Superior temporal gyrus (tissue), 1 donor: ENCODE measurements at regions not wholly inside any gene's neighbourhood (a gene's known extent, or its start where the extent isn't known, plus 50 kb on each side); places are given as distances from the start of the nearest gene placed in this dataset.
A peak's percentile ranks its signal among the peaks of the same experiment; 100 is the strongest.
"Not testable (repeated sequence)": the region's sequence is repeated elsewhere in the genome, so short reads cannot be mapped to it uniquely, and the experiment has no call there.

Experiments
- DNase-seq: peaks from one replicate; pipeline ENCODE4 v3.0.0-alpha.2; 2016; ENCODE audit errors: extremely low spot score

- DNase-seq, result no peak
These were observed 80.8 kb downstream of the C21orf91 start for GRCh38 chr21:17738176-17738953.

DNA sequence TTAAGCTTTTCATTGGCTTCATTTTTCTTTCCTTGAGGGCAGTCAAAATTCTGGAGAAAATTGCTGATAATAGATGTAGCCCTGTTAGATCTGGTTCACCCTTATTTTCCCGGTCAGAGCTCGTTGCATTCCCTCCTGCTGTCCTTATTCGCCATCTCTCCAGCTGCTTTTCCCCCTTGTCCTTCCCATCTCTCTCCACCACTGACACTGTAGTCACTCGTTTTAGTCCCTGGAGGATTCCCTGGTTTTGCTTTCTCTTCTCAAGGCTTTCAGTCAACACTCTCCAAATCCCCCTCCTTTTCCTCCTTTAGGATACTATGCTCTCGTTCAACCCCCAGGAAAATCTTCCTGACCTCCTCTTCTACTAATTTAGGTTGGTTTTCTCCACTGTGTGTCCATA, 83.1 kb downstream of the C21orf91 start:
- DNase-seq, result no peak

DNA sequence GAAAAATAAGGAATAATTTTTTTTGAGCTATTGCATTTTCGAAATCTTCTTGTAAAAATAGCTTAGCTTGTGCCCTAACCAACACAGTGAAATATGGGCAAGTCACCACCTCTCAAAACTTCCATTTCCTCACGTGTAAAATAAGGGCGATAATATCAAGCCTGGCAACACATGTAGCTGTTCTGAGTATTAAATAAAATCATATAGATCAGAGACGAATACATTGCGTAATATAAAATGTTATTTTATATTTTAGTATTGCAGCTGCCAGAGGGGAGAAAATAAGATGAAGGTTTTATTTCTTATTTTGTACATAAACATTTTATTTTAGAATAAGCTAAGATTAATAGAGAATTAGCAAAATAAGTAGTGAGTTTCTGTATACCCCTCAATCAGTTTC, 85.9 kb downstream of the C21orf91 start:
- no peak for DNase-seq

- DNase-seq, result no peak
These were observed 86.8 kb downstream of the C21orf91 start for GRCh38 chr21:17732306-17732705.

DNA sequence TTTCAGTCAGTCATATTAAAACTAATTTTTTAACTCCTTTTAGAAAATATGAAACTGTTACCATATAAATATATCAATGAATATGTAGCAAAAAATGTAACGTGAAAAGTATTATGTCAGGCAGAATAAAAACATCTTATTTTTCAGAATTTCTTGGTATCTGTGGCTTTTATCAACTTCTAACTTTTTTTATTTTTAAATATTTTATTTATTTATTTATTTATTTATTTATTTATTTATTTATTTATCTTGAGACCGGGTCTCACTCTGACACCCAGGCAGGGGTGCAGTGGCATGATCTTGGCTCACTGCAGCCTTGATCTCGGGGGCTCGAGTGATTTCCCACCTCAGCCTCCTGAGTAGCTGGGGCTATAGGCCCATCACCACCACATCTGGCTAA, 87.6 kb downstream of the C21orf91 start:
- DNase-seq, result no peak

- DNase-seq, result no peak
These were observed 88.4 kb downstream of the C21orf91 start for GRCh38 chr21:17730782-17731181.

- no peak for DNase-seq
These were observed 89.7 kb downstream of the C21orf91 start for GRCh38 chr21:17729455-17729854.

- no peak for DNase-seq
These were observed 91.8 kb downstream of the C21orf91 start for GRCh38 chr21:17727361-17727760.

- DNase-seq, result no peak
These were observed 92.9 kb downstream of the C21orf91 start for GRCh38 chr21:17726047-17726829.

DNA sequence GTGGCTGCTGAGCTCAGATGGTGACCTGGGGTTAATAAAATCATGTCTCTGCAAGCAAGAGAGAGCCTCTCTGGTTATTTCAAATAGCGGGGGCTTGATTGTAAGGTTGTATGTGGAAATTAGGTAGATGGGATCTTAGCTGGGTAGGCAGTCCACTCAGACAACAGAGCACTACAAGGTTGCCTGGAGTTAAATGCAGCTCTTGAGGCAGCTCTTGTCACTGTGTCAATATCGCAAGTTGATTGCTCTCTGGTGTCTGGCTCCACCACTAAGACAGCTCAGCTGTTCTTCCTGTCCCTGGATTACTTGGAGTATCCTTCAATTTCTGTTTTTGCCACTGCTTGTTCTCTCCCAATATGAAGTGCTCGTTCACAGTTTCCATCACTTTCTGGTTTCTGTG, 93.8 kb downstream of the C21orf91 start:
- no peak for DNase-seq

- no peak for DNase-seq
These were observed 100.2 kb upstream of the BTG3 start for GRCh38 chr21:17712887-17713286.

DNA sequence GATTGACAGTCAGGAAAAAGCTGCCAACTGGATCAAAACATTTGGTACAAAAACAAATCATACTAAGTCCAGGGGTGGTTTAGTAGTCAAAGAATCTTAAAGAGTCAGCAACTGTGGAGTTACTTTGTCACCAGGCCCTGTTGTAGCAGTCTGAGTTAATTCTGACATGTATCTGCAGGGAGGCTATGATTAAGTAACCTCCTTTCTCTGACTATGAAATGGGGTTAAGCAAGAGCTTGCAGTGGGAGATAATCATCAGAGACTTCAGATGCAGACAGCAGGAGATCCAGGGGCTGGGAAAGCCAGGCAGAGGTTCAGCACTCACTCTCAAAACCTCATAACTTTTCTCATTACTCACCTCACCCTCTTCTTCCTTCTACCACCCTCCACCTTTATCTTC, 99.2 kb upstream of the BTG3 start:
- DNase-seq, result no peak

- DNase-seq, result no peak
These were observed 96.5 kb upstream of the BTG3 start for GRCh38 chr21:17709266-17709611.

- DNase-seq, result no peak
These were observed 96.0 kb upstream of the BTG3 start for GRCh38 chr21:17708522-17709265.

- DNase-seq, result no peak
These were observed 87.0 kb upstream of the BTG3 start for GRCh38 chr21:17699524-17700189.

GRCh38 chr21:17697473-17697872, 84.8 kb upstream of the BTG3 start:
- no peak for DNase-seq

DNA sequence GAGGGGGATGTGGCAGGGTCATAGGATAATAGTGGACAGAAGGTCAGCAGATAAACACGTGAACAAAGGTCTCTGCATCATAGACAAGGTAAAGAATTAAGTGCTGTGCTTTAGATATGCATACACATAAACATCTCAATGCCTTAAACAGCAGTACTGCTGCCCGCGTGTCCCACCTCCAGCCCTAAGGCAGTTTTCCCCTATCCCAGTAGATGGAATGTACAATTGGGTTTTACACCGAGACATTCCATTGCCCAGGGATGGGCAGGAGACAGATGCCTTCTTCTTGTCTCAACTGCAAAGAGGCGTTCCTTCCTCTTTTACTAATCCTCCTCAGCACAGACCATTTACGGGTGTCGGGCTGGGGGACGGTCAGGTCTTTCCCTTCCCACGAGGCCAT, 81.7 kb upstream of the BTG3 start:
- not testable (repeated sequence) for DNase-seq

GRCh38 chr21:17693801-17694200, 81.1 kb upstream of the BTG3 start:
- DNase-seq, result no peak

- DNase-seq, result no peak
These were observed 77.4 kb upstream of the BTG3 start for GRCh38 chr21:17690078-17690494.

- no peak for DNase-seq
These were observed 76.5 kb upstream of the BTG3 start for GRCh38 chr21:17688912-17689874.

- DNase-seq, result peak; percentile 8
These were observed 70.2 kb upstream of the BTG3 start for GRCh38 chr21:17682924-17683323.
